Testis (tissue), 2 donors: ENCODE measurements at regions not wholly inside any gene's neighbourhood (a gene's known extent, or its start where the extent isn't known, plus 50 kb on each side); places are given as distances from the start of the nearest gene placed in this dataset.

Experiments used
- CTCF ChIP-seq, 3 experiments: fragments of 450-650 bp in 2 of 3; fragments of 200-600 bp in 1 of 3; sonication (generic) in 1 of 3; IDR thresholded peaks; one replicate each; pipeline ENCODE4 v1.5.1; 2016 to 2019; ENCODE audit warnings: antibody characterized with exemption in 3 of 3, mild to moderate bottlenecking in 2 of 3, moderate library complexity in 1 of 3
- POLR2A ChIP-seq: fragments of 450-650 bp; IDR thresholded peaks from one replicate; pipeline ENCODE4 v1.6.1; 2017; ENCODE audit warnings: antibody characterized with exemption, mild to moderate bottlenecking, moderate library complexity

- TF ChIP-seq CTCF (IDR thresholded peaks at IDR 0.05) (no peak), POLR2A (no peak)
Observed at GRCh38 chr14:87815121-87815520, 177.9 kb downstream of the GALC start.
